ENCODE measurements at regions not wholly inside any gene's neighbourhood (a gene's known extent, or its start where the extent isn't known, plus 50 kb on each side); places are given as distances from the start of the nearest gene placed in this dataset.

GRCh38 chr2:150699218-150699617 is 211.8 kb upstream of the RND3 start:
- TF ChIP-seq CTCF (IDR thresholded peaks at IDR 0.05; ENCODE audit: insufficient read depth, low read length): no peak
- no peak for TF ChIP-seq POLR2AphosphoS5 (IDR thresholded peaks at IDR 0.05; ENCODE audit: low read depth)
